ENCODE measurements at regions not wholly inside any gene's neighbourhood (a gene's known extent, or its start where the extent isn't known, plus 50 kb on each side); places are given as distances from the start of the nearest gene placed in this dataset.

- no peak for TF ChIP-seq POLR2A (IDR thresholded peaks at IDR 0.05)
- TF ChIP-seq CTCF (IDR thresholded peaks at IDR 0.05): no peak
- Histone ChIP-seq H3K27me3 (no peaks in the 10 kb centered on the region), H3K4me1 (replicated peaks in 1 of 2) (no peaks in the 10 kb centered on the region), H3K9me3 (replicated peaks in 1 of 3) (no peaks in the 10 kb centered on the region), H3K4me3 (no peak overlapping the region), H3K27ac (no peak overlapping the region), H3K36me3 (replicated peaks in 1 of 2) (no peaks in the 10 kb centered on the region)
- no peak for DNase-seq
- 69 to 81% (median 79%) methylated on average over 5 of the region's 5 CpGs for WGBS, 4 donors
- intact Hi-C loops (cut with DNase I): no loop called here
Observed at GRCh38 chr13:73602295-73602694, 531.9 kb downstream of the KLF12 start.

DNA sequence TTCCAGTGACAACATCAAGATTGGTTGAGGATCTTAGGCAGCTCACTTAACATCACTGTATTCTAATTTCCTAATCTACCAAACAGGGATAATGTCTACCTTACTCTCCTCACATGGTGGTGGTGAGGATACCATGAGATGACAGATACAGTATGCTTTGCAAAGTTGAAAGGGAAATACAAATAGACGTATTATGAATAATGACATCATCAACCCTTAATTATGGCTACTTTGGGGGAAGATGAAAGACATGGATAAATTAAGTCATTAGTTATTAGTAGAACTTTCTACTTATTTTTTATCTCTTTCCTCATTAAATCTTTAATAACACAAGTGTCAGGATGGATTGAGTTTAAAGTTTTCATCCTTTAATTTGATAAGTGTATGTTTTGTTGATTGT, 532.5 kb downstream of the KLF12 start:
- H3K9me3 ChIP-seq (replicated peaks in 1 of 3): no peaks in the 10 kb centered on the region

DNA sequence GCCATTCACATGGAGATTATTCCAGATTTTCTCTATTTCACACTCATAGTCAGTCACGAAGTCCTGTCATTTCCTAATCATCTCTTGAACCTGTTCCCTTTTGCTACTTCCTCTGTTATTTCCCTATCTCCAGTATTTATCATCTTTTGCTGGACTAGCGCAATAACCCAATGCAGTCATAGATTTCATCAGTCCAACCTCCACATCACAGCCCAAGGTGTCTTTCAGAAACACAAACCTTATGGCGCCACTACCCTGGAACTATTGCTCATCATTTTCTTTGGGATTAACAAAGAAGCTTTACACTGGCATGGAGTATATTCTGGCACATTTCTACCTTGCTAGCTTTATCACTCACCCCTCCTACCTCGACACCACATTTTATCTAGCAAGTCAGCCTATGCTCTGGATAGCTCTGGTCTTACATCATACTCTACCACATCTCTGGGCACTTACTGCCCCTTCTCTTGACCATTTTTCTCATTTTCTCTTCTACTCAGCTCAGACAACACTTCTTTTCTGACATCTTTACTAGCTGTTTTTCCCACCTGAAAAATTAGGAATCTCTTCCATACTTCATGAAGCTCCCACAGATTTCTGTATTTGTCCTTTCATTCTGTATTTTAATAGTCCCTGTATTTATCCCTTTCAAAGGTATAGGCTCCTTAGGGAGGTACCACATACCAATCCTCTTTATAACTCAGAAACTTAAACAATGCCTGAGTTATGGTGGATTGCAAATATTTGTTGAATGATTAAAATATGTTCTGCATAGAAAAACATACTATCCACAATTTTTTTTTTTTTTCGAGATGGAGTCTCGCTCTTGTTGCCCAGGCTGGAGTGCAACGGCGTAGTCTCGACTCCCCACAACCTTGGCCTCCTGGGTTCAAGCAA, 534.7 kb downstream of the KLF12 start:
- H3K4me1 ChIP-seq (replicated peaks in 1 of 2): no peaks in the 10 kb centered on the region
- H3K27ac ChIP-seq: no peak overlapping the region
- intact Hi-C loops (cut with DNase I): no loop called here
- H3K9me3 ChIP-seq (replicated peaks in 1 of 3): peaks cover 0 to 4% (median 0%) of the 10 kb centered on the region in 3 donors
- H3K4me3 ChIP-seq: no peak overlapping the region
- H3K27me3 ChIP-seq: no peaks in the 10 kb centered on the region
- WGBS, 4 donors: 82 to 93% (median 86%) methylated on average over 9 of the region's 9 CpGs
- TF ChIP-seq CTCF (IDR thresholded peaks at IDR 0.05) (no peak), POLR2A (IDR thresholded peaks at IDR 0.05) (no peak)
- H3K36me3 ChIP-seq (replicated peaks in 1 of 2): no peaks in the 10 kb centered on the region
- DNase-seq: no peak

More for the DNA sequence above, 532.5 kb downstream of the KLF12 start:
- no peak for TF ChIP-seq CTCF (IDR thresholded peaks at IDR 0.05)
- TF ChIP-seq POLR2A (IDR thresholded peaks at IDR 0.05): no peak
- Histone ChIP-seq H3K27ac (no peak overlapping the region), H3K4me3 (no peak overlapping the region), H3K36me3 (replicated peaks in 1 of 2) (no peaks in the 10 kb centered on the region), H3K27me3 (no peaks in the 10 kb centered on the region), H3K4me1 (replicated peaks in 1 of 2) (no peaks in the 10 kb centered on the region)
- DNase-seq: no peak
- WGBS, 4 donors: 67 to 90% (median 86%) methylated on average over 1 of the region's 1 CpG
- intact Hi-C loops (cut with DNase I): no loop called here

- Histone ChIP-seq H3K27me3 (no peaks in the 10 kb centered on the region), H3K27ac (no peak overlapping the region), H3K4me3 (no peak overlapping the region), H3K36me3 (replicated peaks in 1 of 2) (no peaks in the 10 kb centered on the region), H3K9me3 (replicated peaks in 1 of 3) (peaks cover 0 to 4% (median 0%) of the 10 kb centered on the region in 3 donors), H3K4me1 (replicated peaks in 1 of 2) (no peaks in the 10 kb centered on the region)
- TF ChIP-seq CTCF (IDR thresholded peaks at IDR 0.05): no peak
- no peak for TF ChIP-seq POLR2A (IDR thresholded peaks at IDR 0.05)
- DNase-seq: no peak
- WGBS, 4 donors: 70 to 84% (median 83%) methylated on average over 3 of the region's 3 CpGs
- intact Hi-C loops (cut with DNase I): no loop called here
Observed at GRCh38 chr13:73598020-73598712, 536.0 kb downstream of the KLF12 start.
